ENCODE measurements at regions not wholly inside any gene's neighbourhood (a gene's known extent, or its start where the extent isn't known, plus 50 kb on each side); places are given as distances from the start of the nearest gene placed in this dataset.

DNA sequence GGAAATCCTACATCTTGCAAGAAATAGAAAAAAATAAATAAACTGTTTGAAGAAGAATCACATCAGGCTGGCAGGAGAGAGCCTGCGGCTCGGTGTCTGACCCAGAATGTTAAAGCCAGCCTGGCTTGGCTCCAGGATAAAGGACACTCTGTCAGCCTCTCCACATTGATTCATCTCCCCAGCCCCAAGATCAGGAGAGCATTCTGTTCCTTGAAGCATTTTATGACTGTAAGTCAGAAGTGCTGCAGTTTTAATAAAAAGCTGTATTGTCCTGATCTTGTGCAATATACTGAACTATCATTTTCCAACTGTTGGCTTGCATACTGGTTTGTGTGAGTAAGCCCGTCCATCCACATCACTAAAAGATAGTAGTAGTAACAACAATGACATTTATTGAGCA is 426.6 kb downstream of the HAPSTR1 start:
- H3K9ac ChIP-seq (ENCODE audit: low read length) = no peak overlapping the region

DNA sequence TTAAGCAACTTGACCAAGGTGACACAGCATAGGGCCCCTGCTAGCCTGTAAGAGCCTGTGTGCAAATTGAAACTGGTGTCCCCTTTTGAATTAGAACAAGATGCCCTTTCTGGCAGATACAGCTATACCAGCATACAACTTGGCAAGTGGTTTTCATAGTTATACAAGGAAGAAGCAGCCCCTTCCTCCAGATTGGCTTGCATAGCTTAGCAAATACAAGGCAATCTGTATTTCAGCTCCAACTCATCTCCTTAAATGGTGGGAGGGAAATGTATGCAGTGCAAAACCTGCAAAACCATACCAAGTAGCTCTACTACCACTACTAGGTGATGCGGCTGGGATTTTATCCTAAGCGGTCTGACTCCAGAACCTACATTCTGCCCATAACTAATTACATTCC is 427.1 kb downstream of the HAPSTR1 start:
- H3K4me1 ChIP-seq (ENCODE audit: low read length) = no peaks in the 10 kb centered on the region
- H4K20me1 ChIP-seq (ENCODE audit: insufficient read depth, low read depth, low read length) = no peaks in the 10 kb centered on the region
- H3K9me3 ChIP-seq (ENCODE audit: low read length) = no peaks in the 10 kb centered on the region
- H3K9me2 ChIP-seq (replicated peaks; ENCODE audit: insufficient read depth, low read length) = no peaks in the 10 kb centered on the region
- H2AFZ ChIP-seq (ENCODE audit: low read length) = no peak overlapping the region
- no peak overlapping the region for H3K27ac ChIP-seq (ENCODE audit: low read length)
- no peaks in the 10 kb centered on the region for H3K27me3 ChIP-seq (ENCODE audit: low read length)
- H3K79me2 ChIP-seq (ENCODE audit: low read length) = no peaks in the 10 kb centered on the region
- no peak overlapping the region for H3K4me3 ChIP-seq (ENCODE audit: low read length)
- H3K36me3 ChIP-seq (ENCODE audit: insufficient read depth, low read length) = no peaks in the 10 kb centered on the region
- no peak overlapping the region for H3K4me2 ChIP-seq (ENCODE audit: low read depth, low read length, poor library complexity, severe bottlenecking)
- no peak for DNase-seq
- no peak overlapping the region for H3K9ac ChIP-seq (ENCODE audit: low read length)

More for the DNA sequence above, 426.6 kb downstream of the HAPSTR1 start:
- H4K20me1 ChIP-seq (ENCODE audit: insufficient read depth, low read depth, low read length) = no peaks in the 10 kb centered on the region
- no peaks in the 10 kb centered on the region for H3K79me2 ChIP-seq (ENCODE audit: low read length)
- H3K27me3 ChIP-seq (ENCODE audit: low read length) = no peaks in the 10 kb centered on the region
- H3K4me1 ChIP-seq (ENCODE audit: low read length) = no peaks in the 10 kb centered on the region
- no peaks in the 10 kb centered on the region for H3K36me3 ChIP-seq (ENCODE audit: insufficient read depth, low read length)
- H2AFZ ChIP-seq (ENCODE audit: low read length) = no peak overlapping the region
- no peak overlapping the region for H3K4me3 ChIP-seq (ENCODE audit: low read length)
- H3K27ac ChIP-seq (ENCODE audit: low read length) = no peak overlapping the region
- H3K9me2 ChIP-seq (replicated peaks; ENCODE audit: insufficient read depth, low read length) = no peaks in the 10 kb centered on the region
- H3K4me2 ChIP-seq (ENCODE audit: low read depth, low read length, poor library complexity, severe bottlenecking) = no peak overlapping the region
- DNase-seq = no peak
- H3K9me3 ChIP-seq (ENCODE audit: low read length) = no peaks in the 10 kb centered on the region

DNA sequence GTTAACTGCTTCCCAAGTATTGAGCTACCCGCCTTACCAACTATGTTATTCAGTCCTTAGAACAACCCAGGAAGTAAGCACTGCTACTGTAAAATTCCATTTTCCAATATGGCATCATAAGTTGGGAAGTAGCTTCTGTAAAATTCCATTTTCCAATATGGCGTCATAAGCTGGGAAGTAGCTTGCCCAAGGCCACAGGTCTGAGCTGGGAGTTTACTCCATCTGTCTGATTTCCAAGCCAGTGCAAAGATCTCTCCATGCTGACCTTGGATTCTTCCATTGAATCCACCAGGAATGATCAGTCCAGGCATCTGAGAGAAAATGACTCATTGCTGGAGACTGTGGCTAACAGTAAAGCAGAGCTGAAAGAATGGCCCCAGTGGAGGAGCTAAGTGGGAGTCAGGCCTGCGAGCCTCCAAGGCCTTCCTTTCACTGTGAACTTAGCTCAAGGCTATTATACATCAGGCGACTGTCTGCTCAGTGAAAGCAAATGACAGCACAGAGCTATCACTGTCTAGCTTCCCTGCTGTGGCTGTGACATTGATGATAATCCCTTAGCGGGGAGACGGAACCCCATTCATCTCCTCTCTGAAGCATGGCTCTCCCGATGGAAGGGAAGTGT is 430.4 kb downstream of the HAPSTR1 start:
- Histone ChIP-seq H4K20me1 (ENCODE audit: insufficient read depth, low read depth, low read length) (no peaks in the 10 kb centered on the region), H3K4me1 (ENCODE audit: low read length) (no peaks in the 10 kb centered on the region), H3K9me3 (ENCODE audit: low read length) (no peaks in the 10 kb centered on the region), H3K9ac (ENCODE audit: low read length) (no peak overlapping the region), H3K4me2 (ENCODE audit: low read depth, low read length, poor library complexity, severe bottlenecking) (no peak overlapping the region), H3K9me2 (replicated peaks; ENCODE audit: insufficient read depth, low read length) (no peaks in the 10 kb centered on the region), H3K79me2 (ENCODE audit: low read length) (no peaks in the 10 kb centered on the region), H3K36me3 (ENCODE audit: insufficient read depth, low read length) (no peaks in the 10 kb centered on the region), H3K4me3 (ENCODE audit: low read length) (no peak overlapping the region), H2AFZ (ENCODE audit: low read length) (no peak overlapping the region), H3K27me3 (ENCODE audit: low read length) (no peaks in the 10 kb centered on the region), H3K27ac (ENCODE audit: low read length) (no peak overlapping the region)
- no peak for DNase-seq

DNA sequence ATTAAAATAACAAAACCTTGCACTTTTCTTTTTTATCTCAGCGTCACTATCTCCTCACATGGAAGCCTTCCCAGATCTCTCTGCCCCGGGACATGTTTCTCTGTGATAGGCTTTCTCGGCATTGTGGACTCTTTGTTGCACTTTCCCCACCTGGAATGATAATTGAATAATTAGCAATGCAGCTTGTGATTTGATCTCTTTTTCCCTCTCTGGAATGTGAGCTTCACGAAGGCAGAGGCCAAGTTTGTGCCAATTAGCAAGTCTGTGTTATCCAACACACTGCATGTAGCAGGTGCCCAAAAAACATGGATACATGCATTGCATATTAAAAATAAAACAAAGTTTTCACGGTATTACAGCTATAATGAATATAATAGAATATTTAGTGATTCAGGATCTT is 431.2 kb downstream of the HAPSTR1 start:
- H3K9ac ChIP-seq (ENCODE audit: low read length) = no peak overlapping the region
- DNase-seq = no peak
- H4K20me1 ChIP-seq (ENCODE audit: insufficient read depth, low read depth, low read length) = no peaks in the 10 kb centered on the region
- no peaks in the 10 kb centered on the region for H3K79me2 ChIP-seq (ENCODE audit: low read length)
- H3K27me3 ChIP-seq (ENCODE audit: low read length) = no peaks in the 10 kb centered on the region
- H3K9me3 ChIP-seq (ENCODE audit: low read length) = no peaks in the 10 kb centered on the region
- no peak overlapping the region for H3K4me3 ChIP-seq (ENCODE audit: low read length)
- no peaks in the 10 kb centered on the region for H3K9me2 ChIP-seq (replicated peaks; ENCODE audit: insufficient read depth, low read length)
- no peak overlapping the region for H2AFZ ChIP-seq (ENCODE audit: low read length)
- no peak overlapping the region for H3K27ac ChIP-seq (ENCODE audit: low read length)
- H3K4me2 ChIP-seq (ENCODE audit: low read depth, low read length, poor library complexity, severe bottlenecking) = no peak overlapping the region
- H3K36me3 ChIP-seq (ENCODE audit: insufficient read depth, low read length) = no peaks in the 10 kb centered on the region
- H3K4me1 ChIP-seq (ENCODE audit: low read length) = no peaks in the 10 kb centered on the region

DNA sequence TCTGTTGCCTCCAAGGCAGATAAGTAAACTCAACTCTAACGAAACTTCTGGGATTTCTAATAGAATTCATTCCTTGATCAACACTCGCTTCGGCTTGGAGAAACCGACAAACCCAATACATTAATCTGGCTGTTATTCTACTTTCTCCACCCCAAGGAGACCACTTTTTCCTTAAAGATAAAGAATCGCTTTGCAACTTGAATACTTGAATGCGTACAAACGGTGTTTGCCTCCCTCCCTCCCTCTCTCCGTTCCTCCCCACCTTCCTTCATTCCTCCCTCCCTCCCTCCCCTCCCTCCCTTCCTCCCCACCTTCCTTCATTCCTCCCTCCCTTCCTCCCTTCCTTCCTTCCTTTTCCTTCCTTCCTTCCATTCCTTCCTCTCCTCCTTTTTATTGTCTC is 432.6 kb downstream of the HAPSTR1 start:
- Histone ChIP-seq H3K27ac (ENCODE audit: low read length) (no peak overlapping the region), H3K9ac (ENCODE audit: low read length) (no peak overlapping the region), H4K20me1 (ENCODE audit: insufficient read depth, low read depth, low read length) (no peaks in the 10 kb centered on the region), H3K4me1 (ENCODE audit: low read length) (no peaks in the 10 kb centered on the region), H3K4me3 (ENCODE audit: low read length) (no peak overlapping the region), H3K27me3 (ENCODE audit: low read length) (no peaks in the 10 kb centered on the region), H3K4me2 (ENCODE audit: low read depth, low read length, poor library complexity, severe bottlenecking) (no peak overlapping the region), H3K9me2 (replicated peaks; ENCODE audit: insufficient read depth, low read length) (no peaks in the 10 kb centered on the region), H3K36me3 (ENCODE audit: insufficient read depth, low read length) (no peaks in the 10 kb centered on the region), H3K9me3 (ENCODE audit: low read length) (no peaks in the 10 kb centered on the region), H3K79me2 (ENCODE audit: low read length) (no peaks in the 10 kb centered on the region), H2AFZ (ENCODE audit: low read length) (no peak overlapping the region)
- DNase-seq = no peak

DNA sequence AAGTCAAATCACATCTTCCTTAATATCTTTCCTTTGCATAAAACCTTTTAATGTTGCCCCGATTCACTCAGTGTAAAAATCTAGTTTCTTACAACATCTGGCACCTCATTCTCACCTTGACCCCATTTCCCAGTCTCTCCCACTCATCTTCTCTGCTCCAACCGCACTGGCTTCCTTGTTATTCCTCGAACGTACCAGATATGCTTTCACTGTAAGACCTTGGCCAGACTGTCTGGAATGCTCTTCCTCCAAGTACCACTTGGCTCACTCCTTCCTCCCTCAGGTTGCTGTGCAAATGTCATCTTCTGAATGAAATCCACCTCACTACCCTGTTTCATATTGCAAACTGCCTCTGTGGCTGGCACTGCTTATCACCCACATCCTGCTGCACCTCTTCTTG is 433.6 kb downstream of the HAPSTR1 start:
- no peak overlapping the region for H3K9ac ChIP-seq (ENCODE audit: low read length)
- no peak overlapping the region for H3K4me2 ChIP-seq (ENCODE audit: low read depth, low read length, poor library complexity, severe bottlenecking)
- H3K9me3 ChIP-seq (ENCODE audit: low read length) = no peaks in the 10 kb centered on the region
- no peaks in the 10 kb centered on the region for H3K4me1 ChIP-seq (ENCODE audit: low read length)
- no peak overlapping the region for H2AFZ ChIP-seq (ENCODE audit: low read length)
- no peaks in the 10 kb centered on the region for H3K27me3 ChIP-seq (ENCODE audit: low read length)
- no peak for DNase-seq
- no peaks in the 10 kb centered on the region for H4K20me1 ChIP-seq (ENCODE audit: insufficient read depth, low read depth, low read length)
- H3K36me3 ChIP-seq (ENCODE audit: insufficient read depth, low read length) = no peaks in the 10 kb centered on the region
- H3K79me2 ChIP-seq (ENCODE audit: low read length) = no peaks in the 10 kb centered on the region
- H3K4me3 ChIP-seq (ENCODE audit: low read length) = no peak overlapping the region
- no peaks in the 10 kb centered on the region for H3K9me2 ChIP-seq (replicated peaks; ENCODE audit: insufficient read depth, low read length)
- H3K27ac ChIP-seq (ENCODE audit: low read length) = no peak overlapping the region

DNA sequence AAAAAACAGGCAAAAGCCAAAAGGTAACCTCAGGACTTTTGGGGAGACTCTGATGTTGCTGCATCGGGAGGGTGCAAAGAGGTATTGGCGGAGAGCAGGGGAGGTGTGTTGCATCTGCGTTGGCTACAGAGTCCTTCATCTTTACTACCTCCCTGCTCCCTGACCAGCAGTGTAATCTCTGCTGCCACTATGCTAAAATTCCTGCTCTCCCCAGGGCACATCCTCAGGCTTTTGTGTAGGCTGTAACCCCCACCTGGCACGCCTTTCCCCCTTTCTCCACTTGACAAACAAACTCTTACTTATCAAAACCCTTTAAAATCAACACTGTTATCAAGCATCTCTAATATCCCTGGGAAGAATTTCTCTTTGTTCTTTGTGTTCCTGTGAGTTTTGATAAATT is 435.3 kb downstream of the HAPSTR1 start:
- Histone ChIP-seq H3K27me3 (ENCODE audit: low read length) (no peaks in the 10 kb centered on the region), H3K9me2 (replicated peaks; ENCODE audit: insufficient read depth, low read length) (no peaks in the 10 kb centered on the region), H3K9ac (ENCODE audit: low read length) (no peak overlapping the region), H3K4me3 (ENCODE audit: low read length) (no peak overlapping the region), H2AFZ (ENCODE audit: low read length) (no peak overlapping the region), H3K79me2 (ENCODE audit: low read length) (no peaks in the 10 kb centered on the region), H3K9me3 (ENCODE audit: low read length) (no peaks in the 10 kb centered on the region), H3K4me1 (ENCODE audit: low read length) (no peaks in the 10 kb centered on the region), H3K27ac (ENCODE audit: low read length) (no peak overlapping the region), H4K20me1 (ENCODE audit: insufficient read depth, low read depth, low read length) (no peaks in the 10 kb centered on the region), H3K36me3 (ENCODE audit: insufficient read depth, low read length) (no peaks in the 10 kb centered on the region), H3K4me2 (ENCODE audit: low read depth, low read length, poor library complexity, severe bottlenecking) (no peak overlapping the region)
- no peak for DNase-seq

DNA sequence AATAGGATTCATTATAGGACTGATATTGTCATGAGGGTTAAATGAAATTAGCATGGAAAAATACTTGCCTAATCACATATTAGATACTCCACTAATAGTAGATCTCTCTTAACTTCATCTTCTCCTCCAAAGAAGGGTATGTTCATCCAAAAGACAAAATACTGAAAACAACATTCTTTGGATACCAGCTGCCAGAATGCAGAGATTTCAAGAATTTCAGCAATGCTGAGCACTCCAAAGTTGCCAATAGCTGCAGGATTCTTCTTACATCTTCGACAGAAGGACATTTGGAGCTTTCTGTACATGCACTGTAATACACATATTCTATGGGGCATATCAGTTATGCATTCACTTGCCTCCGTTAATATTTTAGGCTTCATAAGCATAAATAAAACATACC is 436.5 kb downstream of the HAPSTR1 start:
- H3K27me3 ChIP-seq (ENCODE audit: low read length) = no peaks in the 10 kb centered on the region
- H3K36me3 ChIP-seq (ENCODE audit: insufficient read depth, low read length) = no peaks in the 10 kb centered on the region
- no peaks in the 10 kb centered on the region for H3K9me2 ChIP-seq (replicated peaks; ENCODE audit: insufficient read depth, low read length)
- H3K4me2 ChIP-seq (ENCODE audit: low read depth, low read length, poor library complexity, severe bottlenecking) = no peak overlapping the region
- H4K20me1 ChIP-seq (ENCODE audit: insufficient read depth, low read depth, low read length) = no peaks in the 10 kb centered on the region
- no peak overlapping the region for H3K4me3 ChIP-seq (ENCODE audit: low read length)
- H3K27ac ChIP-seq (ENCODE audit: low read length) = no peak overlapping the region
- no peak overlapping the region for H3K9ac ChIP-seq (ENCODE audit: low read length)
- H2AFZ ChIP-seq (ENCODE audit: low read length) = no peak overlapping the region
- no peaks in the 10 kb centered on the region for H3K4me1 ChIP-seq (ENCODE audit: low read length)
- no peaks in the 10 kb centered on the region for H3K79me2 ChIP-seq (ENCODE audit: low read length)
- DNase-seq = no peak
- H3K9me3 ChIP-seq (ENCODE audit: low read length) = no peaks in the 10 kb centered on the region
